ENCODE measurements at regions not wholly inside any gene's neighbourhood (a gene's known extent, or its start where the extent isn't known, plus 50 kb on each side); places are given as distances from the start of the nearest gene placed in this dataset.

DNA sequence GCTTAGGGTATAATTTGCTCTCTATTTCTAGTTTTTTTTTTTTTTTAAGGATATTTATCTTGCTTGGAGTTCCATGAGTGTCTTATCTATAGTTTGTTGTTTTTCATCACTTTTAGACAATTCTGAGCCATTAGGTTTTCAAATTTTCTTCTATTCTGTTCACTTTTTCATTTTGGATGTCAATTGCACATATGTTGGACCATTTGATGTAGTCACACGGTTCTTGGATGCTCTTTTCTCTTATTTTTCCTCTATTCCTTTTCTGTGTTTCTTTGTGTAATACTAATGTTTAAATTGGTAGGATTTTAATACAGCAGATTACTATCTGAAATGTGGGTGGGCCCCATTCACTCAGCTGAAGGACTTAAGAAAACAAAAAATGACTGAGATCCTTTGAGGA lies 292.6 kb downstream of the CALCRL start:
- H3K4me3 ChIP-seq (ENCODE audit: low read depth, low read length) = no peak overlapping the region
- TF ChIP-seq, protein P1, sequence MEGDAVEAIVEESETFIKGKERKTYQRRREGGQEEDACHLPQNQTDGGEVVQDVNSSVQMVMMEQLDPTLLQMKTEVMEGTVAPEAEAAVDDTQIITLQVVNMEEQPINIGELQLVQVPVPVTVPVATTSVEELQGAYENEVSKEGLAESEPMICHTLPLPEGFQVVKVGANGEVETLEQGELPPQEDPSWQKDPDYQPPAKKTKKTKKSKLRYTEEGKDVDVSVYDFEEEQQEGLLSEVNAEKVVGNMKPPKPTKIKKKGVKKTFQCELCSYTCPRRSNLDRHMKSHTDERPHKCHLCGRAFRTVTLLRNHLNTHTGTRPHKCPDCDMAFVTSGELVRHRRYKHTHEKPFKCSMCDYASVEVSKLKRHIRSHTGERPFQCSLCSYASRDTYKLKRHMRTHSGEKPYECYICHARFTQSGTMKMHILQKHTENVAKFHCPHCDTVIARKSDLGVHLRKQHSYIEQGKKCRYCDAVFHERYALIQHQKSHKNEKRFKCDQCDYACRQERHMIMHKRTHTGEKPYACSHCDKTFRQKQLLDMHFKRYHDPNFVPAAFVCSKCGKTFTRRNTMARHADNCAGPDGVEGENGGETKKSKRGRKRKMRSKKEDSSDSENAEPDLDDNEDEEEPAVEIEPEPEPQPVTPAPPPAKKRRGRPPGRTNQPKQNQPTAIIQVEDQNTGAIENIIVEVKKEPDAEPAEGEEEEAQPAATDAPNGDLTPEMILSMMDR (IDR thresholded peaks at IDR 0.05; ENCODE audit: control insufficient read depth, extremely low read depth, insufficient read depth) = no peak
- no peak for DNase-seq (ENCODE audit: low read depth)

GRCh38 chr2:187150670-187151069 lies 297.4 kb downstream of the CALCRL start:
- peak; percentile 1 for DNase-seq (ENCODE audit: low read depth)
- TF ChIP-seq, protein P1 (IDR thresholded peaks at IDR 0.05; ENCODE audit: control insufficient read depth, extremely low read depth, insufficient read depth) = no peak
- no peak overlapping the region for H3K4me3 ChIP-seq (ENCODE audit: low read depth, low read length)

- TF ChIP-seq, protein P1 (IDR thresholded peaks at IDR 0.05; ENCODE audit: control insufficient read depth, extremely low read depth, insufficient read depth) = no peak
- H3K4me3 ChIP-seq (ENCODE audit: low read depth, low read length) = no peak overlapping the region
- no peak for DNase-seq (ENCODE audit: low read depth)
These were observed 299.2 kb upstream of the ZSWIM2 start for GRCh38 chr2:187148059-187148714.

DNA sequence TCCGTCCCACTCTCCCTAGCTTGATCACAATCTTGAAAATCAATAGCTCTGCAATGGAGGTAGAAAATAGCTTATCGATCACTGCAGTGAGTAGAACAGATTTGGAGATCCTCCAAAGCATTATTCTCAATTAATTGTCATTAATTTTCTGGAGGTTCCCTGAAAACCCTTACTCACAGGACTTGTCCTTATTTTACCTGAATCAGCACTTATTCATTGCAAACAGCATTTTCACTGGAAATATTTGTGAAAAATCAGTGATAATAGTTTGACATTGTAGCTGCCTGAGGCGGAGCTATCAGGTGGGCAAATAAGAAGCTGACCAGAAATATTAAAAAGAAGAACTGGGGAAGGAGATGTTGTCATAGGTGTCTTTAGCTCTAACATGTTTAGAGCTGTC lies 294.6 kb upstream of the ZSWIM2 start:
- TF ChIP-seq, protein P1 (IDR thresholded peaks at IDR 0.05; ENCODE audit: control insufficient read depth, extremely low read depth, insufficient read depth) = no peak
- no peak for DNase-seq (ENCODE audit: low read depth)
- no peak overlapping the region for H3K4me3 ChIP-seq (ENCODE audit: low read depth, low read length)

- H3K4me3 ChIP-seq (ENCODE audit: low read depth, low read length) = no peak overlapping the region
- no peak for DNase-seq (ENCODE audit: low read depth)
- TF ChIP-seq, protein P1 (IDR thresholded peaks at IDR 0.05; ENCODE audit: control insufficient read depth, extremely low read depth, insufficient read depth) = no peak
These were observed 290.5 kb upstream of the ZSWIM2 start for GRCh38 chr2:187139469-187139868.

DNA sequence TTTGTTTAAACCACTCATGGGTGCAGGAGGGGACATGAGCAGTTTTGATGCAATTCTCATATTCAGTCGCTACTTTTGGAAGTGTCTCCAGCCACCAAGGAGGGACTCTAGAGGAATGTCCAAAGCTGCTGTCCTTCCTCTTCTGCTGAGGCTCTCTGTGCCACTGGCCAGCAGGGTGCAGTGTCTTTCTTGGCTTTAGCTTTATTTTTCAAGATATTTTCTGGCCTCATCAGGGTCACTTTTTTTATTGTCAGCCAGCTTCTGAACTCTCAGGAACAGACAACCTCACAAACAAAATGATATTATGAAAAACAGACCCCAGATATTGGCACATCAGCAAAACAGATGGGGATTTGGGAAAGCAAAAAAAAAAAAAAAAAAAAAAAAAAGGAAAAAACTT lies 289.3 kb upstream of the ZSWIM2 start:
- DNase-seq (ENCODE audit: low read depth) = peak; percentile 21
- TF ChIP-seq, protein P1 (IDR thresholded peaks at IDR 0.05; ENCODE audit: control insufficient read depth, extremely low read depth, insufficient read depth) = peak; percentile 77

GRCh38 chr2:187136646-187137045 lies 287.7 kb upstream of the ZSWIM2 start:
- TF ChIP-seq, protein P1 (IDR thresholded peaks at IDR 0.05; ENCODE audit: control insufficient read depth, extremely low read depth, insufficient read depth) = no peak
- H3K4me3 ChIP-seq (ENCODE audit: low read depth, low read length) = no peak overlapping the region
- no peak for DNase-seq (ENCODE audit: low read depth)

More for the DNA sequence above, 289.3 kb upstream of the ZSWIM2 start:
- no peak overlapping the region for H3K4me3 ChIP-seq (ENCODE audit: low read depth, low read length)

Data from LNCaP clone FGC (cell line).